Tongue (tissue), 1 donor: ENCODE measurements at regions not wholly inside any gene's neighbourhood (a gene's known extent, or its start where the extent isn't known, plus 50 kb on each side); places are given as distances from the start of the nearest gene placed in this dataset.
"Not testable (repeated sequence)": the region's sequence is repeated elsewhere in the genome, so short reads cannot be mapped to it uniquely, and the experiment has no call there.

Experiments used
- DNase-seq: peaks from one replicate; pipeline ENCODE4 v3.0.0-alpha.2; 2015

GRCh38 chr22:22193923-22194322 is 50.7 kb upstream of the VPREB1 start:
- DNase-seq, result no peak

DNA sequence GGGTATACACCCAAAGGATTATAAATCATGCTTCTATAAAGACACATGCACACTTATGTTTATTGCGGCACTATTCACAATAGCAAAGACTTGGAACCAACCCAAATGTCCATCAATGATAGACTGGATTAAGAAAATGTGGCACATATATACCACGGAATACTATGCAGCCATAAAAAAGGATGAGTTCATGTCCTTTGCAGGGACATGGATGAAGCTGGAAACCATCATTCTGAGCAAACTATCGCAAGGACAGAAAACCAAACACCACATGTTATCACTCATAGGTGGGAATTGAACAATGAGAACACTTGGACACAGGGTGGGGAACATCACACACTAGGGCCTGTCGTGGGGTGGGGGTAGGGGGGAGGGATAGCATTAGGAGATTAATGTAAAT is 51.1 kb upstream of the VPREB1 start:
- DNase-seq, result not testable (repeated sequence)

DNA sequence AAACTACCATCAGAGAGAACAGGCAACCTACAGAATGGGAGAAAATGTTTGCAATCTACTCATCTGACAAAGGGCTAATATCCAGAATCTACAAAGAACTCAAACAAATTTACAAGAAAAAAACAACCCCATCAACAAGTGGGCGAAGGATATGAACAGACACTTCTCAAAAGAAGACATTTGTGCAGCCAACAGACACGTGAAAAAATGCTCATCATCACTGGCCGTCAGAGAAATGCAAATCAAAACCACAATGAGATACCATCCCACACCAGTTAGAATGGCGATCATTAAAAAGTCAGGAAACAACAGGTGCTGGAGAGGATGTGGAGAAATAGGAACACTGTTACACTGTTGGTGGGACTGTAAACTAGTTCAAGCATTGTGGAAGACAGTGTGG is 51.6 kb upstream of the VPREB1 start:
- DNase-seq, result not testable (repeated sequence)

- not testable (repeated sequence) for DNase-seq
Measured at GRCh38 chr22:22189796-22190195, 54.8 kb upstream of the VPREB1 start.

GRCh38 chr22:22187863-22188262 is 56.7 kb upstream of the VPREB1 start:
- not testable (repeated sequence) for DNase-seq

DNA sequence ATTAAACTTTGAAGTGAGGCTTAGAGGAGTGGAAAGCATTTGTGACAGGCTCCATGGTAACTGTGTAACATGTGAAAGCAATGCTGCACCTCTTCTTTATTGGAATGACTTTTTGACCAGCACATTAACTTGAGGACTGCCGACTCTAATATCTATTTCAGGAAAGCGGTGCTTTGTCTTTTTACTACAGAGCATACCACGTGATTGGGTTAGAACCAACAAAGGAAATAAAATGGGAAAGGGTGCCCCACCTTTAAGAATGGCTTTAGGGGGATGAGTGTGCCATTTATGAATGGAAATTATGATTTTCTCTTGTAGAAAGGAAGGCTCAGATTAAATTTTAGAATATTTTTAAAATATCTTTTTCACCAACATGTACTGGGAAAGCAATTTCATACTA is 57.3 kb upstream of the VPREB1 start:
- DNase-seq, result no peak

DNA sequence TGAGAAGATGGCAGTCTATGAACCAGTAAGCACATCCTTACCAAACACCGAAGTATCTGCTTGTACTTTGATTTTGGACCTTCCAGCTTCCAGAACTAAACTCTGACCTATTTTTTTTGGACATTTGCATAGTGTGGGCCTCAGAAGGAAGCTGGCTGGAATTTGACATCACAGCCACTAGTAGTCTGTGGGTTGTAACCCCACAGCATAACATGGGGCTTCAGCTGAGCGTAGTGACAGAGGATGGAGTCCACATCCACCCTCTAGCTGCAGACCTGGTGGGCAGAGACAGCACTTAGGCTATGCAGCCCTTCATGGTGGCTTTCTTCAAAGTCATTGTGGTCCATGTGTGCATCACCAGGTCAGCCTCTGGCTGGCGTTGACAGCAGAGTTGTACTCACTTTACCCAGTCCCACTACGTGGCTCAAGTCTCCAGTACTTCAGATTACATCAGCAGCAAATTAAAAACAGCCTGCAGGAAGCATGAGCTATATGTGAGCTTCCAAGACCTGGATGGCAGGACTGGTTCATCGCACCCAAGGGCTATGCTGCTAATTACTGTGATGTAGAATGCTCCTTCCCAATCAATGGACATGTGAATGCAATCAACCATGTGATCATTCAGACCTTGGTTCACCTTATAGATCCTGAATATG is 58.6 kb upstream of the VPREB1 start:
- no peak for DNase-seq

DNA sequence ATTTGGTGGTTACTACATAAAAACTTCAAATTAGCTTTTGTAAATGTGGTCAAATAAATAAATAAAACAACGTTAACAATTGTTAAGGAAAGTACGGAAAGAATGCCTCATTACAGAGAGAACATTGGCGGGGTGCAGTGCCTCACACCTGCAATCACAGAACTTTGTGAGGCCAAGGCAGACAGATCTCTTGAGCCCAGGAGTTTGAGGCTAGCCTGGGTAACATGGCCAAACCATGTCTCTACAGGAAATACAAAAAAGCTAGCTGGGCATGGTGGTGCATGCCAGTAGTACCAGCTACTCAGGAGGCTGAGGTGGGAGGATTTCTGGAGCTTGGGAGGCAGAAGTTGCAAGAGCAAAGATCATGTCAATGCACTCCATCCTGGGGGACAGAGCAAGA is 59.4 kb upstream of the VPREB1 start:
- no peak for DNase-seq

DNA sequence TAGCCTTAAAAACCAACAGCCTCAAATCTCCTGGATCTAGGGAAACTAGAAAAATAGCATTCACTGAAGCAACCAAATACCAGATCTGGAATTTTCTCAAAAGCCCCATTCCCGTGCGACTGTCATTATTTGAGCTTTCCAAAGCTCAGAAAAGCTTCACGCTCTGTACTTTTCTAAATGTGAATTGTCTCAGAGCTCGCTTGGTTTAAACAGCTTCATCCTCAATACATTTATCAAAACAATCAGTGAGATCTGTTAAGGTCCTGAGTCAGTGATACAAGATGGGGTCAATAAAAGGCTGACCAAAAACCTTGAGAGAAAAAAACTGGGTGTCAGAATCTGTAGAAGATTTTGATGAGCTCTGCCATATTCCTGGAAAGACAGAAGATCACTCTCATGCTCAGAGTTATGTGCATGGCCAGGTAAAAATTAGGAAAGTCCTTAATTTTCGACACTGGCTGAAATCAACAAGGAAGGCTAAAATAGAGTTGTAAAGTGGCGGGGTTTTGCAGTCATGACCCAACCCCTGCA is 60.2 kb upstream of the VPREB1 start:
- DNase-seq, result no peak

DNA sequence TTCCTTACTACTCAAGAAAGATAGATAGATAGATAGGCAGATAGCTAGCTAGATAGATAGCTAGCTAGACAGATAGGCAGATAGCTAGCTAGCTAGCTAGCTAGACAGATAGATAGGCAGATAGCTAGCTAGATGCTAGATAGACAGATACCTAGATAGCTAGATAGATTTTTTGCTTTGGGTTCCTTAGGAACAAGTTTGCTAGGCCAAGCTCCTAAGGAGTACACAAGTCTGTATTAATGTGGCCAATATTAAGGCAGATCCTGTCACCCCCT is 61.7 kb upstream of the VPREB1 start:
- no peak for DNase-seq

GRCh38 chr22:22182218-22182989 is 62.2 kb upstream of the VPREB1 start:
- no peak for DNase-seq

- no peak for DNase-seq
Measured at GRCh38 chr22:22181341-22181850, 63.2 kb upstream of the VPREB1 start.

DNA sequence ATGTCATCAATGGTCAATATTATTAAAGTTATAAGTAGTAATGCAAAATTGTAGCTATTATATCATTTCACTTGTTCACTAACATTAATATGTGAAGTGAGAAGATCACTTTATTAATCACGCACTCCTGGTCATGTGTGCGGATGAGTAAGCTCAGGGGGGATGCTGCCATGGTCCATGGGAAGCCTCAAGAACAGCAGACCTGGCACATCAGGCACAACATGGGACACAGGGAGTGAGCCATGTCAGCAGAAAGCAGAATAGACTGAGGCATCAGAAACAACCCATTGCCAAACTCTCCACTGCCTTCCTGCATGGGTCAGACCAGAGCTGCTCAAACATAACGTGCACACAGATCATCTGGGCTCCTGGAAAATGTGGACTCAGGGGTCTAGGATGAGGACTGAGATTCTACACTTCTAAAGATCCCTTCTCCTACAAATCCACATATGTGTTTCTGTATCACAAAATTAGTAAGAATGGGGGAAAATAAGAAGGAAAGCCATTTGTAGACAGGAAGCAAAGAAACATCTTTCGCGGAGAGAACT is 63.8 kb upstream of the VPREB1 start:
- no peak for DNase-seq

- DNase-seq, result no peak
Measured at GRCh38 chr22:22179858-22180257, 64.7 kb upstream of the VPREB1 start.

GRCh38 chr22:22178992-22179391 is 65.6 kb upstream of the VPREB1 start:
- no peak for DNase-seq

DNA sequence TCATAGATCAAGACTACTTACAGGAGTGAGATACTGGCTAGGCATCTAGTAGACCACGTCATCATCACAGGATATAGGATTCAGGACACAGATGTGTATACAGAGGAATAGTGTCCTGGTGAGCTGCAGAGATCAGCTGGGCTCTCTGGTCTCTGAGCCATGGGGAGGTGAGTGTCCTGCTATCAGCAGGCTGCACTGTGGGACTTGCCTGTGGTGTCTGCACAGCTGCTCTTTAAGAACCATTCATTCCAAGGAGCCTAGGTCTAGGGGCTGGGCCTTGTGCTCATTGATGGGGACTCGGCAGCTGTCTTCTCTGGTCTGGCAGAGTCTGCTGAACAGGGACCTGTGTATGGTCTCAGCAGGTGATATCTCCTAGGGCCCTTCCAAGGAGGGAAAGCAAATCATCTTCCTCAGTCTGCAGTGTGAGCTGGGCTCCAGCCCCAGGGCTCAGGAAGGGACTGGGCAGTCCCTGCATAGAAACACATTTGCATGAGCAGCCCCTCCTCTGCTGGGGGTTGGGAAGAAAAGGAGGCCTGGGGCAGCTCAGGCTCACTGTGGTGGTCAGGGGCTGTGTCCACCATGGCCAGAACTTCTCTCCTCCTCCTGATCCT is 66.1 kb upstream of the VPREB1 start:
- no peak for DNase-seq

DNA sequence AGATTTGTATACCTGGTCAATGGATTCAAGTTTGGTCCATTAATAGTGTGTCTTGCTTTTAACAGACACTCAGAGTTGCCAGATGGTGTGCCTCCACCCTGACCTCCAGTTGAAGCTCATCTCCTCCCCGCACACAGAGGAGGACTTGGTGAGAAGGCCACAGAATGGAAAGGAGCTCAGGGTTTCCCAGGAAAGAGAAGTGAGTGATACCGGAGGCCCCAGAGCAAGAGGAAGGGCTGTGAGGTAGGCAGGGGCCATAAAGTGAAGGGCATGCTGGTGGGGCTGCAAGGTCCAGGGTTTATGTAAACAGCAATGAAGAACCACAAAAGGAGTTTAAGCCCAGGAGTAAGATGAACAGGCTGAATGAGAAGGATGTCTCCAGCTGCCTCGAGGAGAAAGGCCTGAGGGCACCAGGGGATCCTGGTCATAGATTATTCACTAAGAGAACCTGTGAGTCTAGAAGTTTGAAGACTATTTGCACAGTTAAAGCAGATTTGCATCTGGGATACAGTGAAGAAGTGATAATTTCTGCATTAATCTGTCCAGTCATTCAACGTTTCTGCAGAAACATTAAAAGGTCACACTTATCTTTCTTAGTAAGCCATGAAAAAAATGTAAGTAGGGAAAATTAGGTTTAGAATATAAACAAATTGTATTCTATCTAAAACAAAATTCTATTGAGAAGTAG is 67.5 kb upstream of the VPREB1 start:
- no peak for DNase-seq

- not testable (repeated sequence) for DNase-seq
Measured at GRCh38 chr22:22172896-22173628, 71.5 kb upstream of the VPREB1 start.

- DNase-seq, result no peak
Measured at GRCh38 chr22:22171357-22172218, 73.0 kb upstream of the VPREB1 start.

- DNase-seq, result no peak
Measured at GRCh38 chr22:22169923-22170322, 74.7 kb upstream of the VPREB1 start.
